ELF-1 (cell line): ENCODE measurements at regions not wholly inside any gene's neighbourhood (a gene's known extent, or its start where the extent isn't known, plus 50 kb on each side); places are given as distances from the start of the nearest gene placed in this dataset.

Experiments used
- DNase-seq: peaks from one replicate; pipeline ENCODE4 v3.0.0-alpha.2; 2016; ENCODE audit warnings: low read depth, low spot score

- DNase-seq = no peak
These were observed 364.0 kb upstream of the DUSP10 start for GRCh38 chr1:222105861-222106260.

GRCh38 chr1:222105393-222105737 lies 363.5 kb upstream of the DUSP10 start:
- peak; percentile 31 for DNase-seq

- DNase-seq = peak; percentile 33
These were observed 363.0 kb upstream of the DUSP10 start for GRCh38 chr1:222104694-222105392.

GRCh38 chr1:222104097-222104496 lies 362.2 kb upstream of the DUSP10 start:
- no peak for DNase-seq

- DNase-seq = no peak
These were observed 357.9 kb upstream of the DUSP10 start for GRCh38 chr1:222099746-222100145.

GRCh38 chr1:222098404-222098803 lies 356.5 kb upstream of the DUSP10 start:
- DNase-seq = no peak

- DNase-seq = no peak
These were observed 355.7 kb upstream of the DUSP10 start for GRCh38 chr1:222097588-222097987.

GRCh38 chr1:222096883-222097282 lies 355.0 kb upstream of the DUSP10 start:
- DNase-seq = no peak

GRCh38 chr1:222096476-222096772 lies 354.5 kb upstream of the DUSP10 start:
- DNase-seq = no peak

- DNase-seq = peak; percentile 70
These were observed 354.0 kb upstream of the DUSP10 start for GRCh38 chr1:222095606-222096475.

- no peak for DNase-seq
These were observed 351.6 kb upstream of the DUSP10 start for GRCh38 chr1:222093518-222093917.

GRCh38 chr1:222090103-222090502 lies 348.2 kb upstream of the DUSP10 start:
- DNase-seq = no peak

- no peak for DNase-seq
These were observed 345.5 kb upstream of the DUSP10 start for GRCh38 chr1:222087221-222087920.

- no peak for DNase-seq
These were observed 343.1 kb upstream of the DUSP10 start for GRCh38 chr1:222084996-222085395.

- no peak for DNase-seq
These were observed 342.2 kb upstream of the DUSP10 start for GRCh38 chr1:222084048-222084447.

- no peak for DNase-seq
These were observed 340.0 kb upstream of the DUSP10 start for GRCh38 chr1:222081859-222082258.

- DNase-seq = no peak
These were observed 337.7 kb upstream of the DUSP10 start for GRCh38 chr1:222079566-222079965.

GRCh38 chr1:222077206-222077605 lies 335.3 kb upstream of the DUSP10 start:
- DNase-seq = no peak

GRCh38 chr1:222074317-222074716 lies 332.4 kb upstream of the DUSP10 start:
- no peak for DNase-seq

GRCh38 chr1:222073307-222073995 lies 331.6 kb upstream of the DUSP10 start:
- DNase-seq = peak; percentile 18

- no peak for DNase-seq
These were observed 329.5 kb upstream of the DUSP10 start for GRCh38 chr1:222071387-222071786.

GRCh38 chr1:222068937-222069336 lies 327.0 kb upstream of the DUSP10 start:
- no peak for DNase-seq
